Psoas muscle (tissue), 7 donors: ENCODE measurements at regions not wholly inside any gene's neighbourhood (a gene's known extent, or its start where the extent isn't known, plus 50 kb on each side); places are given as distances from the start of the nearest gene placed in this dataset.

Experiments
- ATAC-seq, 4 donors: fragments of 200-7000 bp; cut with Tn5 transposase; one replicate each; pipeline ENCODE4 v1.9.1; 2020; ENCODE audit warnings: moderate library complexity in 3 of 4, mild to moderate bottlenecking in 2 of 4
- DNase-seq, 2 donors: peaks; one replicate each; pipeline ENCODE4 v3.0.0-alpha.2; 2020
- H3K27ac ChIP-seq: fragments of 200-600 bp; one replicate; pipeline ENCODE4 v1.8.0; 2022
- H3K27me3 ChIP-seq, 3 donors: fragments of 200-600 bp in 1 of 3; one replicate each; pipeline versions ENCODE4 v1.6.1 to v1.8.0; 2013 to 2022; ENCODE audit warnings: low read length in 2 of 3, mild to moderate bottlenecking in 2 of 3, moderate library complexity in 1 of 3; ENCODE audit not compliant: insufficient read depth in 3 of 3
- H3K36me3 ChIP-seq, 2 donors: fragments of 200-600 bp in 1 of 2; one replicate each; pipeline versions ENCODE4 v1.6.1 to v1.8.0; 2013 to 2022; ENCODE audit warnings: low read depth in 1 of 2, mild to moderate bottlenecking in 1 of 2, moderate library complexity in 1 of 2; ENCODE audit not compliant: insufficient read depth in 1 of 2
- H3K4me1 ChIP-seq: fragments of 200-600 bp; one replicate; pipeline ENCODE4 v1.8.0; 2022
- H3K4me3 ChIP-seq: fragments of 200-600 bp; one replicate; pipeline ENCODE4 v1.8.0; 2022; ENCODE audit warnings: mild to moderate bottlenecking
- H3K9me3 ChIP-seq: fragments of 200-600 bp; one replicate; pipeline ENCODE4 v1.8.0; 2022
- CTCF ChIP-seq: fragments of 200-600 bp; IDR thresholded peaks from one replicate; pipeline ENCODE4 v1.8.0; 2022; ENCODE audit warnings: antibody characterized with exemption
- WGBS, 3 donors: extraction: QIAGEN DNeasy Blood & Tissue Kit; methylation state at CpG; one replicate each; pipeline versions ENCODE4 v1.1.6 to v1.1.7; 2013; 5-methylcytosine and 5-hydroxymethylcytosine counted together
- intact Hi-C, 2 donors: fragments of 100-400 bp; cut with DNase I; formaldehyde crosslinking; loops; one replicate each; pipeline versions ENCODE4 v1.11.0 to v1.14.2; 2022
- donor health status: healthy with polysubstance abuse.
- donor health status: DM: no; HTN: no; CAD: no; lungs with moderate emphysema.
- donor health status: Bipolar disorder and iron deficiency.
- donor health status: healthy.
- donor health status: DM: yes; HTN: yes; CAD: no.
- donor health status: DM: no; HTN: no; CAD: no.
- donor health status: DM: yes; HTN: yes; CAD: no.

GRCh38 chr7:54014765-54015164 lies 527.4 kb upstream of the VSTM2A start:
- Histone ChIP-seq H3K36me3 (no peaks in the 10 kb centered on the region), H3K4me1 (no peaks in the 10 kb centered on the region), H3K27me3 (no peaks in the 10 kb centered on the region), H3K27ac (no peak overlapping the region), H3K9me3 (no peaks in the 10 kb centered on the region), H3K4me3 (no peak overlapping the region)
- no peak for DNase-seq
- TF ChIP-seq CTCF = no peak
- intact Hi-C loops = no loop called here
- ATAC-seq = no peak
- WGBS, 3 donors = 52 to 66% (median 58%) methylated on average over 2 of the region's 2 CpGs

GRCh38 chr7:54015251-54015650 lies 526.9 kb upstream of the VSTM2A start:
- TF ChIP-seq CTCF = no peak
- Histone ChIP-seq H3K27ac (no peak overlapping the region), H3K36me3 (no peaks in the 10 kb centered on the region), H3K4me1 (no peaks in the 10 kb centered on the region), H3K4me3 (no peak overlapping the region), H3K27me3 (no peaks in the 10 kb centered on the region), H3K9me3 (no peaks in the 10 kb centered on the region)
- DNase-seq (no peak), ATAC-seq (no peak)
- intact Hi-C loops = no loop called here
- 32 to 62% (median 41%) methylated on average over 2 of the region's 2 CpGs for WGBS, 3 donors

- WGBS, 3 donors = 73 to 94% (median 83%) methylated on average over 1 of the region's 1 CpG
- ATAC-seq (no peak), DNase-seq (no peak)
- H3K9me3 ChIP-seq = no peaks in the 10 kb centered on the region
- TF ChIP-seq CTCF = no peak
- H3K4me3 ChIP-seq = no peak overlapping the region
- no peaks in the 10 kb centered on the region for H3K27me3 ChIP-seq
- no peaks in the 10 kb centered on the region for H3K4me1 ChIP-seq
- no peaks in the 10 kb centered on the region for H3K36me3 ChIP-seq
- H3K27ac ChIP-seq = no peak overlapping the region
- intact Hi-C loops = no loop called here
These were observed 504.3 kb upstream of the VSTM2A start for GRCh38 chr7:54037873-54038272.

GRCh38 chr7:54060643-54061042 lies 481.5 kb upstream of the VSTM2A start:
- DNase-seq (no peak), ATAC-seq (no peak)
- H3K27ac ChIP-seq = no peak overlapping the region
- H3K36me3 ChIP-seq = no peaks in the 10 kb centered on the region
- intact Hi-C loops = no loop called here
- WGBS, 3 donors = 73 to 85% (median 79%) methylated on average over 4 of the region's 4 CpGs
- H3K4me3 ChIP-seq = no peak overlapping the region
- no peaks in the 10 kb centered on the region for H3K27me3 ChIP-seq
- no peaks in the 10 kb centered on the region for H3K4me1 ChIP-seq
- no peak for TF ChIP-seq CTCF
- H3K9me3 ChIP-seq = no peaks in the 10 kb centered on the region

GRCh38 chr7:54066643-54067042 lies 475.5 kb upstream of the VSTM2A start:
- TF ChIP-seq CTCF = no peak
- H3K4me1 ChIP-seq = no peaks in the 10 kb centered on the region
- no peak overlapping the region for H3K4me3 ChIP-seq
- no peak overlapping the region for H3K27ac ChIP-seq
- H3K36me3 ChIP-seq = no peaks in the 10 kb centered on the region
- H3K9me3 ChIP-seq = no peaks in the 10 kb centered on the region
- 76 to 84% (median 76%) methylated on average over 5 of the region's 5 CpGs for WGBS, 3 donors
- no peak for DNase-seq
- no peak for ATAC-seq
- intact Hi-C loops = no loop called here
- H3K27me3 ChIP-seq = no peaks in the 10 kb centered on the region
